ENCODE measurements at regions not wholly inside any gene's neighbourhood (a gene's known extent, or its start where the extent isn't known, plus 50 kb on each side); places are given as distances from the start of the nearest gene placed in this dataset.

DNA sequence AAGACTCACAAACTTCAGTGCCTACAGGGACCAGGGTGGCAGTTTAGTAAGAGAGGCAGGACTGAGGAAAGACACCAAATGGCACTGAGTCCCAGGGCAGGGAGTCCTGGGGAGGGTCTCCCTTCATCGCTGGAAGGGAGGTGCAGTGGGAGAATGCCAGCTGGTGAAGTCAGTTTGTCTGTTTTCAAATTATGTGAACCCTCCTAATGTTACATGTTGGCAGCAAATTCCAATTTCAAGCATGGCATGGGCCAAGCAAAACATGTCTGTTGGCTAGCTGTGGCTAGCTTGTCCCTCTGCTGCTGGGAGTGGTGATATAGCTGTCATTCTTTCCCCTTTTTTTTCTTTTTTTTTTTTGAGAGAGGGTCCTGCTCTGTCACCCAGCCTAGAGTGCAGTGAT lies 55.9 kb upstream of the HAAO start:
- no peak for DNase-seq

DNA sequence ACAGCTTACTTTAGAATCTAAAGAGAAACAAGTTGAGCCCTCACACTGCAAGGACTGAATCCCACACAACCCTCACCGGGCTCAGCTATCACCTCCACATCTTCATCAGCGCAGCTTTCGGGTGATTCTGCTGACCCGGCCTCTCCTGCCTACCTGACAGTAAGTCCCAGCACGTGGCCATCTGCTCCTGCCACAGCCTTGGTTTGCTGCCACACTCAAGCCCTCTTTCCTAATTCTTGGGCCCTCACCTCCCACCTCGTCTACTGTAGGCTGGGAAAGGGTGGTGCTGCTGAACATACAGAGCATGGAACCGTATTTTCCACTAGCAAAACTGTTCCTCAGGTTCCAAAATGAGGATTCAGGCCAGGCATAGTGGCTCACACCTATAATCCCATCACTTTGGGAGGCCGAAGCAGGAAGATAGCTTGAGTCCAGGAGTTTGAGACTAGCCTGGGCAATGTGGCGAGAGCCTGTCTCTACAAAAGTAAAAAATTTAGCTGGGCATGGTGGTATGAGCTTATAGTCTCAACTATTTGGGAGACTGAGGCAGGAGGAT lies 55.3 kb upstream of the HAAO start:
- DNase-seq, result no peak

DNA sequence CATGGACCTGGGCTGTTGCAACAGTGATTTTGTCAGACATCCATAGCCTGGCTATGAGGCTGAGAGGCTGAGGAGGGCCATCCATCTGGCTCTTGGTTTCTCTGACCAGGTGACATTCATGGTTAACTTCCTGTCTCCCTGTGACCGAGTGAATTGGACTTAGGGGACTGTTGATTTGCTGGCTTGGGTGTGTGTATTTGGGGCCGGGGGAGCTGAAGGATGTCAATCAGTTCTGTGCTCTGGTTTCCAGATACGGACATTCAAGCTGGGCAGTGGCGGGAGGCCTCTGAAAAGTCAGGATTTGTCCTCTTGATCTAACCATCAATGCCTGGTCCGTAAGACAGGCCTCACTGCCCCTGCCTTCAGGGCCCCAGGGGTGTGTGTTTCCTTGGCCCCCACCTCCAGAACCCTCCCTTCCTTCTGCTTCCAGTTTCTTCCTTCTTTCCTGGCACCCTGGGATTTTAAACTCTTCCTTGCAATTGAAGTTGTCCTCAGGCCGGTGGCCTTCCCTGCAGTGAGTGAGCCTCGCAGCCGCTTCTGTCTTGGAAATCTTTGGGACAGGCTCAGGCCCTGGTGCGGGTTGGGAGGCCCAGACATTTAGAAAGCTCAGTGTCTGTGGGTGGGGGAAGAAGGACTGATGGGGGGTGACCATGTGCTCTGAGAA lies 54.7 kb upstream of the HAAO start:
- no peak for DNase-seq

DNA sequence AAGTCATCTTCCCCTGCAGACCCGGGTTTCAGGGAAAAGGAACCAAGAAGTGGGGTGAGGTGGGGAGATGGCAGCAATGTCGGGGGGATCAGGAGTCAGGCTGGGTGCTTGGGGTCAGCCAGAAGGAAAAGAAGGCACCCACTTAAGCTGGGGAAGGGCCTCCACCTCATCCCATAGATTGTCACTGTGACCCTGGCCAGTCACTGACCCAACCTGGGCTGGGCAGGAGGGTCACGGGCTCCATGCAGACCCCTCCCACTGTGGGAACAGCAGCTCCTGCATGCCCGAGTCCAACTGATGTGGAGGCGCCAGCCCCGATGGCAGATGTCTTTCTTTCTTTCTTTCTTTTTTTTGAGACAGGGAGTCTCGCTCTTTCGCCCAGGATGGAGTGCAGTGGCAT lies 53.6 kb upstream of the HAAO start:
- DNase-seq, result no peak

DNA sequence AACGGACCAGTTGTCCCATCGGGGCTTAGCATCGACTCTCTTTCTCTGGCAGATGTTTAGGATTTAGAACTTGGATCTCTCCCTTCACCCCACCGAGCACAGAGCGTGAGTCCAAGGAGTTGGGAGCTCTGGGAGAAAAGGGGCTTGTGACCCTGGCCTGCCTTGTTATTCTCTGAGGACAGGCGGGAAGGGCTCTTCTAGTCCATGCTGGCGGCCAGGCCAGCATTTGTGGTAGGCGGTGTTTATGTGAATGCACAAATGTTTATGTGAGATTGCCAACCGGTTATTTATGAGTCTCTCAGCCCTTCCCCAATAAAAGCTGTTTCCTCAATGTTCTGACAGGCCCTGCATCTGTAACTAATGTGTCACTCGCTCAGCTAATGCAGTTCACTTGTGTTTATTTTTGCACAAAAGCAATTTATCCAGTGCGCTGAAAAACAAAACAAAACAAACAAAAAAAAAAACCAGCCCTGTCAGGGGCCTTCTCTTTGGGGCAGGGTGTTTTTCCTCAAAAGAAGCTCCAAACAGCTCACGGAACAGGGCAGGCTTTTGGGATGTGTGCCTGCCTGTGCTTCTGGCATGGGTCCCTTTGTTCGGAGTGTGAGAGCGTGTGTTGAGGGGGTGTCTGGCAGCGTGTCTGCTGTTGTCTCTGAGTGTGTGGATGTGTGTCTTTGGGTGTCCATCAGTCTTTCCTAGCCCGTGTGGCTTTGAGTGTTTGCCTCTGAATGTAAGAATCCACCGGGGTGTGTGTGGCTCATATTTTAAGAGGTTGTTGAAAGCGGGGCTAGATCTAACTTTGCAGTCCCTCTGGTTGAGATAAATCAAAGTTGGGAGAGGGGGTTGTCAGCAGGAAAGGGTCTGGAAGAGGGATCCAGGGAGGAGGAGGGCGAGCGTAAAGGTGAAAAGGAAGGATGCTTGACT lies 52.8 kb upstream of the HAAO start:
- peak in 1 of 2 donors; percentile 4 for DNase-seq

DNA sequence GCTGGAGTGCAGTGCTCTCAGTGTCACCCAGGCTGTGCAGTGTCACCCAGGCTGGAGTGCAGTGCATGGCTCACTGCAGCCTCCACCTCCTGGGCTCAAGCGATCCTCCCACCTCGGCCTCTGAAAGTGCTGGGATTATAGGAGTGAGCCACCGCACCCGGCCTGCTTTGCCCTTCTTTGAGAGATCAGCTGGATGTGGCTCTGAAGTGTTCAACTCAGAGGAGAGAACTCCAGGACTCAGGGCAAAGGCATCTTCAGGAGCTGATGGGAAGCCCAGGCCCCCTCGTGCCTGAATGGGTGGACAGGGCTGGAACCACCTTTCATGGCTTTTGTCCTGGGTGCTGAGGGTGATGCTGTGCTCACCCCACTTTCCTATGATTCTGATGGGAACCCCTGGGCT lies 52.0 kb upstream of the HAAO start:
- peak in 1 of 2 donors; percentile 1 for DNase-seq

DNA sequence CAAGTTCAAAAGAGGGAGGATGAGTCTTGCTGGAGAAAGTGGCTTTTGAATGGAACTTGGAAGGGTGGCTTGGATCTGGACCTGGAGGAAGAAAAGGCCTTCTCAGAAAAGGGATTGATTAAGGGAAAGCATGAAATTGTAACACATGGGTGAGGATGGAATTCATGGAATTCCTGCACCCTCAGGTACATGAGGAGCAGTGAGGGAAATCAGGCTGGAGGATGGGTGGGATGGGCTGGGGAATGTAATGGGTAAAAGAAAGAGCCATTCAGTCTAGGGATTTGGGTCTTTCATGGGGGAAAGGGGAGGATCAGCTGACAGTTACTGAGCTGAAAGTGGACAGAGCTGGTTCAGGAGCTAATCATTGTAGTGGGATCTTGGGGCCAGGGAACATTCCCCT lies 51.2 kb upstream of the HAAO start:
- no peak for DNase-seq

DNA sequence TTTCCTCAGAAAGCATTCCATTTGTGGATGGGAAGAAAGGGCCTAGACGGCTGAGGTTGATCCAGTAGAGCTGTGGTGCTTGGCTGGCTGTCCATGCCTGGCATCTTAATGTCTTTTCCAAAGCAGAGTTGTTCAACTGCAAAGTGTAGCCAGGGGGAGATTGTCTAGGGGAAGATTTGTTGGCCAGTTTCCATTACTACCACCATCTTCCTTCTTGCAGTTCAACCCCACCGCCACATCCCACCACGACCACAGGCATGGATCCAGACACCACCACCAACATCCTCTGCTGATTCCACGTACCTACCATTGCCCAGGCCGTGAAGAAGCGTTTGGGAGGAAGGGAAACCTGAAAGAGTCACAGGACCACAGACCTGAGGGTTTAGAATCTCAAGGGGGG lies 50.7 kb upstream of the HAAO start:
- no peak for DNase-seq

DNA sequence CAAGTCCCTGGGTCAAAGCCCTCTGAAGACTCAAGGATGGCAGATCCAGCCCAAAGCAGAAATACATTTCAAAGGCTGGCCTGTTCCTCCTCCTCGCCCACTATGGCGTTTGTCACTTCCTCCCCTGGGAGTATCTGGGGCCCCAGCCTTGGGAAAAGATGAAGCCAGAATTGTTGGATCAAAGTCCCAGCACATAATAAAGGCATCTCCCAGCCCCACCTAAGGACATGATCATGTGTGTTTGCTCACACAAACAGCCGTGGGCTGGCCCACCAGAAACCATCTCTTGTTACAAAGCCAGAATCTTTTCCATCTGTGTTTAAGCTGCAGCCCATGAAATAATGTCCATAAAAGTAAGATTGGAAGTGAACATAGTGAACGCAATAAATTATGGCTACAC lies 50.1 kb upstream of the HAAO start:
- DNase-seq, result no peak

Measured in CD4-positive, alpha-beta T cell treated with Interleukin-4 for 1 hour (primary cell).